H1 (cell line): ENCODE measurements at regions not wholly inside any gene's neighbourhood (a gene's known extent, or its start where the extent isn't known, plus 50 kb on each side); places are given as distances from the start of the nearest gene placed in this dataset.

Source experiments
- CTCF ChIA-PET: fragments of 300-600 bp; sonication (Branson Sonifier 250); formaldehyde crosslinking; loops from one replicate; lab custom pipeline; 2021; ENCODE audit not compliant: partially characterized antibody; lab: Charles Lee
- POLR2A ChIA-PET: fragments of 300-600 bp; sonication (Branson Sonifier 250); formaldehyde crosslinking; loops from one replicate; lab custom pipeline; 2021; ENCODE audit warnings: inconsistent platforms; ENCODE audit not compliant: partially characterized antibody; lab: Charles Lee
- DNase-seq, 2 experiments: peaks; one replicate each; pipeline versions ENCODE4 v3.0.0 to v3.0.0-alpha.2; 2010 to 2022; ENCODE audit warnings: low spot score in 2 of 2, low read depth in 1 of 2, mixed read lengths in 1 of 2
- FAIRE-seq: peaks from 2 replicates; lab custom pipeline; 2011; peaks lifted over from hg19 to GRCh38; lab: Jason Lieb, UNC
- H2AFZ ChIP-seq: 2 replicates; pipeline ENCODE4 v1.8.1; 2012; ENCODE audit warnings: low read length, inconsistent platforms
- H2AK5ac ChIP-seq: 2 replicates; pipeline ENCODE4 v1.6.1; 2013; ENCODE audit warnings: low read depth, low read length
- H2BK120ac ChIP-seq: replicated peaks from 2 replicates; pipeline ENCODE3; 2013; ENCODE audit warnings: low read depth, low read length, inconsistent platforms
- H2BK12ac ChIP-seq: 2 replicates; pipeline ENCODE4 v1.6.1; 2013; ENCODE audit warnings: low read depth, low read length
- H2BK15ac ChIP-seq: 2 replicates; pipeline ENCODE4 v1.6.1; 2013; ENCODE audit warnings: low read length
- H2BK20ac ChIP-seq: 2 replicates; pipeline ENCODE4 v1.6.1; 2013; ENCODE audit warnings: low read length
- H2BK5ac ChIP-seq: 2 replicates; pipeline ENCODE4 v1.6.1; 2013; ENCODE audit warnings: low read depth, low read length
- H3K14ac ChIP-seq: 2 replicates; pipeline ENCODE4 v1.6.1; 2013; ENCODE audit warnings: inconsistent platforms; ENCODE audit not compliant: insufficient read length
- H3K18ac ChIP-seq: 2 replicates; pipeline ENCODE4 v1.6.1; 2013; ENCODE audit warnings: low read length; ENCODE audit errors: extremely low read depth
- H3K23ac ChIP-seq: 2 replicates; pipeline ENCODE4 v1.6.1; 2013; ENCODE audit warnings: inconsistent platforms; ENCODE audit not compliant: insufficient read length
- H3K23me2 ChIP-seq: 2 replicates; pipeline ENCODE4 v1.6.1; 2013; ENCODE audit warnings: low read depth, low read length
- H3K27ac ChIP-seq: 2 replicates; pipeline ENCODE4 v1.6.1; 2011; ENCODE audit warnings: low read depth, low read length, inconsistent platforms
- H3K27me3 ChIP-seq, 4 experiments: replicated peaks in 1 of 4; 1 replicate in 1 of 4; 2 replicates in 3 of 4; pipeline versions ENCODE4 v1.6.1 to v1.8.1; 2011 to 2013; ENCODE audit warnings: low read length in 3 of 4, mild to moderate bottlenecking in 3 of 4, inconsistent platforms in 2 of 4, mixed read lengths in 2 of 4, moderate library complexity in 1 of 4; ENCODE audit not compliant: control insufficient read depth in 3 of 4, insufficient read depth in 3 of 4; ENCODE audit errors: extremely low read depth in 1 of 4
- H3K36me3 ChIP-seq, 4 experiments: 2 replicates each; pipeline versions ENCODE4 v1.6.1 to v1.8.1; 2011 to 2013; ENCODE audit warnings: mild to moderate bottlenecking in 4 of 4, low read length in 3 of 4, moderate library complexity in 2 of 4, control low read depth in 1 of 4, inconsistent platforms in 1 of 4; ENCODE audit not compliant: insufficient read depth in 4 of 4, control insufficient read depth in 2 of 4
- H3K4ac ChIP-seq: replicated peaks from 2 replicates; pipeline ENCODE3; 2013; ENCODE audit warnings: low read length, low read depth, mixed read lengths, inconsistent platforms; ENCODE audit not compliant: insufficient read length
- H3K4me1 ChIP-seq, 4 experiments: replicated peaks in 1 of 4; 1 replicate in 1 of 4; 2 replicates in 3 of 4; pipeline versions ENCODE4 v1.6.1 to v1.8.1; 2011 to 2013; ENCODE audit warnings: low read length in 3 of 4, inconsistent platforms in 2 of 4, mixed read lengths in 1 of 4; ENCODE audit not compliant: insufficient read depth in 4 of 4, control insufficient read depth in 3 of 4
- H3K4me2 ChIP-seq, 2 experiments: 2 replicates each; pipeline versions ENCODE4 v1.6.1 to v1.8.1; 2011 to 2013; ENCODE audit warnings: low read depth in 2 of 2, low read length in 2 of 2, control low read depth in 1 of 2, inconsistent platforms in 1 of 2, mild to moderate bottlenecking in 1 of 2; ENCODE audit not compliant: insufficient read depth in 1 of 2
- H3K4me3 ChIP-seq, 4 experiments: fragments of 200-600, 300-600 bp in 1 of 4; sonication (generic), shearing (Covaris generic), sonication (Bioruptor Twin) in 1 of 4; 2 replicates each; pipeline versions ENCODE4 v1.5.1 to v1.8.1; 2011 to 2016; ENCODE audit warnings: low read length in 4 of 4, low read depth in 3 of 4, control low read depth in 2 of 4, inconsistent platforms in 2 of 4, mild to moderate bottlenecking in 2 of 4, mixed read lengths in 1 of 4, moderate library complexity in 1 of 4; ENCODE audit not compliant: insufficient read depth in 2 of 4; ENCODE audit errors: extremely low read depth in 1 of 4
- H3K56ac ChIP-seq: replicated peaks from 2 replicates; pipeline ENCODE3; 2013; ENCODE audit warnings: low read depth, mild to moderate bottlenecking, mixed read lengths, low read length, inconsistent platforms; ENCODE audit not compliant: insufficient read length
- H3K79me1 ChIP-seq: 2 replicates; pipeline ENCODE4 v1.6.1; 2013; ENCODE audit warnings: low read depth, low read length, control low read depth
- H3K79me2 ChIP-seq, 2 experiments: 2 replicates each; pipeline versions ENCODE4 v1.6.1 to v1.8.1; 2012 to 2013; ENCODE audit warnings: low read length in 2 of 2, mild to moderate bottlenecking in 2 of 2, inconsistent platforms in 1 of 2; ENCODE audit not compliant: insufficient read depth in 2 of 2, control insufficient read depth in 1 of 2
- H3K9ac ChIP-seq, 4 experiments: replicated peaks in 1 of 4; 1 replicate in 1 of 4; 2 replicates in 3 of 4; pipeline versions ENCODE4 v1.6.1 to v1.8.1; 2011 to 2013; ENCODE audit warnings: low read depth in 3 of 4, low read length in 3 of 4, control low read depth in 2 of 4, mild to moderate bottlenecking in 2 of 4, moderate library complexity in 2 of 4, inconsistent platforms in 1 of 4; ENCODE audit errors: extremely low read depth in 1 of 4
- H3K9me3 ChIP-seq, 2 experiments: 2 replicates each; pipeline versions ENCODE4 v1.6.1 to v1.8.1; 2012 to 2013; ENCODE audit warnings: mild to moderate bottlenecking in 2 of 2, moderate library complexity in 2 of 2, control low read depth in 1 of 2, inconsistent platforms in 1 of 2, low read depth in 1 of 2, low read length in 1 of 2, mixed read lengths in 1 of 2; ENCODE audit not compliant: insufficient read depth in 2 of 2
- H4K20me1 ChIP-seq, 2 experiments: replicated peaks in 1 of 2; 2 replicates each; pipeline versions ENCODE3 to v1.8.1; 2011 to 2013; ENCODE audit warnings: inconsistent platforms in 2 of 2, low read length in 2 of 2, mild to moderate bottlenecking in 1 of 2; ENCODE audit not compliant: insufficient read depth in 2 of 2, control insufficient read depth in 1 of 2
- H4K5ac ChIP-seq: 2 replicates; pipeline ENCODE4 v1.6.1; 2013; ENCODE audit warnings: low read length, low read depth, mixed read lengths, inconsistent platforms; ENCODE audit not compliant: insufficient read length
- H4K8ac ChIP-seq: 2 replicates; pipeline ENCODE4 v1.8.0; 2013; ENCODE audit warnings: mild to moderate bottlenecking, moderate library complexity, low read length, inconsistent platforms; ENCODE audit not compliant: insufficient read depth; ENCODE audit errors: extremely low read depth
- H4K91ac ChIP-seq: replicated peaks from 2 replicates; pipeline ENCODE3; 2013; ENCODE audit warnings: low read length, mixed read lengths, inconsistent platforms; ENCODE audit not compliant: insufficient read length
- CHD2 ChIP-seq: IDR thresholded peaks from 2 replicates; pipeline ENCODE4 v1.6.1; 2012; ENCODE audit warnings: low read length, improper control_type of control experiment
- SIRT6 ChIP-seq: IDR thresholded peaks from one replicate; pipeline ENCODE4 v1.7.1; 2012; ENCODE audit warnings: low read length, inconsistent platforms
- TAF1 ChIP-seq: IDR thresholded peaks from 2 replicates; pipeline ENCODE4 v1.6.1; 2011; ENCODE audit warnings: mild to moderate bottlenecking, low read depth, low read length
- TBP ChIP-seq: IDR thresholded peaks from 2 replicates; pipeline ENCODE4 v1.6.1; 2011; ENCODE audit warnings: low read depth, low read length, improper control_type of control experiment
- WGBS, 2 experiments: shearing (Covaris generic) in 1 of 2; methylation state at CpG; one replicate each; pipeline versions ENCODE4 v1.1.6 to v1.1.7; 2013 to 2015; ENCODE audit warnings: low lambda C conversion rate in 2 of 2, mixed read lengths in 2 of 2, inconsistent platforms in 1 of 2, low coverage in 1 of 2, missing lambda C conversion rate in 1 of 2; ENCODE audit not compliant: insufficient replicate concordance in 2 of 2, insufficient coverage in 1 of 2, insufficient read length in 1 of 2; ENCODE audit errors: extremely low coverage in 1 of 2, missing lambda C conversion rate in 1 of 2; 5-methylcytosine and 5-hydroxymethylcytosine counted together
- TF ChIP-seq, protein P1 (sequence below): IDR thresholded peaks from 2 replicates; pipeline ENCODE4 v1.6.1; 2012; ENCODE audit warnings: inconsistent platforms

DNA sequence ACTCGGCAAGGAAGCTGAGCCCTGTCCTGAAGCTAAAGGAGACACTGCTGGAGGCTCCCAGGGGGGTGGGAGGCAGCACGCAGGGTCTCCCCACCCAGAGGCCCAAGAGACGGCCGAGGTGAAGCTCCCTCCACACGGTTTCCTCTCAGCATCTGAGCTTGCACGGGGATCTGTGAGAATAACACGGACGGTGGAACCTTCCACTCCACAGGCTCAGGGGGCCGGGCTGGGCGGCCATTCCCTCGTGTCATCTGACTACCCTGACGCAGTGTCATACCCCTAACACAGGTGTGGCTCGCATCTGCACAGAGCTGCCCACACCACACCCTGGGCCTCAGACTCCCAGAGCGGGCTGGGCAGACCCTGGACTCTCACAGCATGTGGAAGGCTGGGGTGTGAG is 409.7 kb downstream of the SHANK2 start:
- ChIA-PET CTCF (interaction anchor here (0.5 to 1.5 kb wide), 6 partner anchors 9 to 678 kb away, joined by 3 to 7 read pairs (median 3); no protein-coding TSS in a partner anchor), POLR2A (no interaction called here)
- H3K4ac ChIP-seq, result no peak overlapping the region
- H3K9me3 ChIP-seq, result no peaks in the 10 kb centered on the region
- no peak overlapping the region for H3K4me2 ChIP-seq
- 86% methylated on average over 13 of the region's 14 CpGs; no CpG with 5 or more reads in 1 of the 2 experiments for WGBS, 2 experiments
- no peak overlapping the region for H2BK12ac ChIP-seq
- no peak overlapping the region for H3K4me3 ChIP-seq
- H3K36me3 ChIP-seq, result no peaks in the 10 kb centered on the region
- no peak overlapping the region for H2BK120ac ChIP-seq
- H3K79me2 ChIP-seq, result no peaks in the 10 kb centered on the region
- no peak overlapping the region for H3K9ac ChIP-seq
- H4K5ac ChIP-seq, result no peak overlapping the region
- H2AFZ ChIP-seq, result no peak overlapping the region
- no peak overlapping the region for H3K27ac ChIP-seq
- no peak overlapping the region for H3K56ac ChIP-seq
- no peak overlapping the region for H2BK15ac ChIP-seq
- no peak overlapping the region for H3K14ac ChIP-seq
- H3K4me1 ChIP-seq, result no peaks in the 10 kb centered on the region; a peak in 1 of 7 replicates
- TF ChIP-seq TAF1 (no peak), CHD2 (no peak), SIRT6 (no peak), TBP (no peak)
- TF ChIP-seq, protein P1, sequence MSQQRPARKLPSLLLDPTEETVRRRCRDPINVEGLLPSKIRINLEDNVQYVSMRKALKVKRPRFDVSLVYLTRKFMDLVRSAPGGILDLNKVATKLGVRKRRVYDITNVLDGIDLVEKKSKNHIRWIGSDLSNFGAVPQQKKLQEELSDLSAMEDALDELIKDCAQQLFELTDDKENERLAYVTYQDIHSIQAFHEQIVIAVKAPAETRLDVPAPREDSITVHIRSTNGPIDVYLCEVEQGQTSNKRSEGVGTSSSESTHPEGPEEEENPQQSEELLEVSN, result no peak
- H4K8ac ChIP-seq, result no peak overlapping the region
- no peak overlapping the region for H2AK5ac ChIP-seq
- H2BK5ac ChIP-seq, result no peak overlapping the region
- no peak overlapping the region for H3K18ac ChIP-seq
- no peak for FAIRE-seq
- no peak overlapping the region for H4K91ac ChIP-seq
- no peak for DNase-seq
- H2BK20ac ChIP-seq, result no peak overlapping the region
- no peak overlapping the region for H3K23ac ChIP-seq
- no peaks in the 10 kb centered on the region for H3K27me3 ChIP-seq
- H4K20me1 ChIP-seq, result peaks cover 4 to 6% of the 10 kb centered on the region in 2 experiments
- H3K79me1 ChIP-seq, result no peaks in the 10 kb centered on the region; the same call in none of the 2 replicates
- no peaks in the 10 kb centered on the region for H3K23me2 ChIP-seq
